CMK (cell line): ENCODE measurements at regions not wholly inside any gene's neighbourhood (a gene's known extent, or its start where the extent isn't known, plus 50 kb on each side); places are given as distances from the start of the nearest gene placed in this dataset.

Source experiments
- DNase-seq: peaks from one replicate; pipeline ENCODE4 v3.0.0-alpha.2; 2010; ENCODE audit warnings: low read depth

GRCh38 chr3:174662653-174663052 lies 196.5 kb upstream of the NAALADL2 start:
- DNase-seq = no peak

GRCh38 chr3:174667386-174667785 lies 191.7 kb upstream of the NAALADL2 start:
- no peak for DNase-seq

GRCh38 chr3:174675406-174675805 lies 183.7 kb upstream of the NAALADL2 start:
- no peak for DNase-seq

GRCh38 chr3:174681784-174682183 lies 177.3 kb upstream of the NAALADL2 start:
- no peak for DNase-seq

GRCh38 chr3:174685796-174686195 lies 173.3 kb upstream of the NAALADL2 start:
- no peak for DNase-seq

GRCh38 chr3:174697310-174697709 lies 161.8 kb upstream of the NAALADL2 start:
- no peak for DNase-seq

- no peak for DNase-seq
Observed at GRCh38 chr3:174700736-174701135, 158.4 kb upstream of the NAALADL2 start.

GRCh38 chr3:174710612-174711011 lies 148.5 kb upstream of the NAALADL2 start:
- DNase-seq = no peak

GRCh38 chr3:174715386-174715785 lies 143.7 kb upstream of the NAALADL2 start:
- DNase-seq = no peak

GRCh38 chr3:174716956-174717505 lies 142.1 kb upstream of the NAALADL2 start:
- DNase-seq = no peak

GRCh38 chr3:174720717-174721116 lies 138.4 kb upstream of the NAALADL2 start:
- no peak for DNase-seq

- DNase-seq = no peak
Observed at GRCh38 chr3:174725303-174725702, 133.8 kb upstream of the NAALADL2 start.

GRCh38 chr3:174737966-174738365 lies 121.2 kb upstream of the NAALADL2 start:
- no peak for DNase-seq

- DNase-seq = no peak
Observed at GRCh38 chr3:174749143-174749542, 110.0 kb upstream of the NAALADL2 start.

- no peak for DNase-seq
Observed at GRCh38 chr3:174755833-174756829, 103.0 kb upstream of the NAALADL2 start.

GRCh38 chr3:174758943-174759342 lies 100.2 kb upstream of the NAALADL2 start:
- no peak for DNase-seq

- DNase-seq = no peak
Observed at GRCh38 chr3:174767406-174767805, 91.7 kb upstream of the NAALADL2 start.

GRCh38 chr3:174767853-174768382 lies 91.2 kb upstream of the NAALADL2 start:
- DNase-seq = no peak

GRCh38 chr3:174769171-174769570 lies 90.0 kb upstream of the NAALADL2 start:
- no peak for DNase-seq

GRCh38 chr3:174775603-174776002 lies 83.5 kb upstream of the NAALADL2 start:
- DNase-seq = peak; percentile 9

GRCh38 chr3:174776123-174776522 lies 83.0 kb upstream of the NAALADL2 start:
- no peak for DNase-seq

- DNase-seq = no peak
Observed at GRCh38 chr3:174776636-174777035, 82.5 kb upstream of the NAALADL2 start.

- DNase-seq = no peak
Observed at GRCh38 chr3:174777813-174778212, 81.3 kb upstream of the NAALADL2 start.
